Stimulated activated CD4-positive, alpha-beta T cell treated with anti-CD3 and anti-CD28 coated beads, TNF-alpha, amount 100 ng/mL, for 24 hours (primary cell): ENCODE measurements at regions not wholly inside any gene's neighbourhood (a gene's known extent, or its start where the extent isn't known, plus 50 kb on each side); places are given as distances from the start of the nearest gene placed in this dataset.
"Not testable (repeated sequence)": the region's sequence is repeated elsewhere in the genome, so short reads cannot be mapped to it uniquely, and the experiment has no call there.

ENCODE experiments used
- DNase-seq, 3 experiments: peaks; one replicate each; pipeline ENCODE4 v3.0.0-alpha.2; 2020; ENCODE audit warnings: low read depth in 3 of 3

- DNase-seq, result no peak
These were observed 1195.7 kb downstream of the AMY1C start for GRCh38 chr1:104945406-104945805.

- DNase-seq, result no peak
These were observed 1197.0 kb downstream of the AMY1C start for GRCh38 chr1:104946558-104947210.

- no peak for DNase-seq
These were observed 1203.9 kb downstream of the AMY1C start for GRCh38 chr1:104953555-104953954.

- DNase-seq, result no peak
These were observed 1223.8 kb downstream of the AMY1C start for GRCh38 chr1:104973516-104973915.

GRCh38 chr1:104979651-104980050 is 1230.0 kb downstream of the AMY1C start:
- DNase-seq, result no peak

GRCh38 chr1:104987210-104987609 is 1237.5 kb downstream of the AMY1C start:
- DNase-seq, result no peak

GRCh38 chr1:104989012-104989411 is 1239.3 kb downstream of the AMY1C start:
- DNase-seq, result no peak

GRCh38 chr1:104991702-104992101 is 1242.0 kb downstream of the AMY1C start:
- no peak for DNase-seq

- no peak for DNase-seq
These were observed 1251.1 kb downstream of the AMY1C start for GRCh38 chr1:105000793-105001192.

GRCh38 chr1:105004515-105004914 is 1254.8 kb downstream of the AMY1C start:
- DNase-seq, result no peak

GRCh38 chr1:105005594-105006195 is 1256.0 kb downstream of the AMY1C start:
- no peak for DNase-seq

- DNase-seq, result no peak
These were observed 1267.9 kb downstream of the AMY1C start for GRCh38 chr1:105017587-105017986.

- DNase-seq, result no peak
These were observed 1274.0 kb downstream of the AMY1C start for GRCh38 chr1:105023719-105024118.

- DNase-seq, result no peak
These were observed 1278.3 kb downstream of the AMY1C start for GRCh38 chr1:105027838-105028471.

GRCh38 chr1:105072446-105072845 is 1322.7 kb downstream of the AMY1C start:
- no peak for DNase-seq

- no peak for DNase-seq
These were observed 1323.2 kb downstream of the AMY1C start for GRCh38 chr1:105072850-105073249.

GRCh38 chr1:105073660-105074059 is 1324.0 kb downstream of the AMY1C start:
- DNase-seq, result no peak

- DNase-seq, result no peak
These were observed 1333.9 kb downstream of the AMY1C start for GRCh38 chr1:105083611-105084010.

- DNase-seq, result no peak
These were observed 1337.8 kb downstream of the AMY1C start for GRCh38 chr1:105087506-105087905.

GRCh38 chr1:105088166-105088565 is 1338.5 kb downstream of the AMY1C start:
- no peak for DNase-seq

GRCh38 chr1:105093893-105094292 is 1344.2 kb downstream of the AMY1C start:
- not testable (repeated sequence) for DNase-seq

GRCh38 chr1:105100102-105100501 is 1350.4 kb downstream of the AMY1C start:
- DNase-seq, result no peak

GRCh38 chr1:105101261-105101660 is 1351.6 kb downstream of the AMY1C start:
- no peak for DNase-seq
